AG04450 (cell line): ENCODE measurements at regions not wholly inside any gene's neighbourhood (a gene's known extent, or its start where the extent isn't known, plus 50 kb on each side); places are given as distances from the start of the nearest gene placed in this dataset.

Experiments used
- CTCF ChIA-PET: fragments of 300-600, 350-600 bp; formaldehyde crosslinking; extraction: SDS; loops from one replicate; lab custom pipeline; 2022; ENCODE audit warnings: antibody characterized with exemption, inconsistent platforms; lab: Charles Lee
- POLR2A ChIA-PET: fragments of 350-600 bp; formaldehyde crosslinking; extraction: SDS; loops from one replicate; lab custom pipeline; 2021; ENCODE audit warnings: antibody characterized with exemption, inconsistent platforms; lab: Yijun Ruan, JAX
- DNase-seq: peaks from one replicate; pipeline ENCODE4 v3.0.0-alpha.2; 2011; ENCODE audit warnings: low read depth, low spot score
- H3K27ac ChIP-seq: one replicate; pipeline ENCODE4 v1.5.1; 2012; ENCODE audit warnings: low read depth, low read length, control low read depth
- H3K27me3 ChIP-seq: one replicate; pipeline ENCODE4 v1.6.0; 2012; ENCODE audit warnings: low read length; ENCODE audit not compliant: control insufficient read depth, insufficient read depth
- H3K4me3 ChIP-seq: 2 replicates; pipeline ENCODE4 v1.5.1; 2011; ENCODE audit warnings: mild to moderate bottlenecking, low read depth, low read length, control low read depth
- H3K9me3 ChIP-seq: 2 replicates; pipeline ENCODE4 v1.5.1; 2012; ENCODE audit warnings: low read length; ENCODE audit not compliant: control insufficient read depth, insufficient read depth
- CTCF ChIP-seq: IDR thresholded peaks from 2 replicates; pipeline ENCODE4 v1.5.1; 2011; ENCODE audit warnings: low read depth, low read length, control low read depth, inconsistent platforms

- no peak overlapping the region for H3K4me3 ChIP-seq
- POLR2A ChIA-PET, result no interaction called here
- H3K9me3 ChIP-seq, result no peaks in the 10 kb centered on the region
- no peak overlapping the region for H3K27ac ChIP-seq
- CTCF ChIA-PET, result no interaction called here
- H3K27me3 ChIP-seq, result no peaks in the 10 kb centered on the region
- TF ChIP-seq CTCF, result no peak
- no peak for DNase-seq
Observed at GRCh38 chr3:187586226-187586625, 84.0 kb downstream of the SST start.

GRCh38 chr3:187572441-187572840 is 97.8 kb downstream of the SST start:
- Histone ChIP-seq H3K27ac (no peak overlapping the region), H3K9me3 (no peaks in the 10 kb centered on the region), H3K27me3 (peaks cover 2% of the 10 kb centered on the region), H3K4me3 (no peak overlapping the region)
- ChIA-PET CTCF (no interaction called here), POLR2A (no interaction called here)
- no peak for TF ChIP-seq CTCF
- no peak for DNase-seq

- ChIA-PET CTCF (interaction anchor here (0.8 kb wide), 1 partner anchor 44 kb away, joined by 4 read pairs; no protein-coding TSS in a partner anchor), POLR2A (interaction anchor here (0.6 kb wide), 1 partner anchor 167 kb away, joined by 3 read pairs; no protein-coding TSS in a partner anchor)
- no peaks in the 10 kb centered on the region for H3K9me3 ChIP-seq
- no peak for DNase-seq
- no peak overlapping the region for H3K27ac ChIP-seq
- H3K27me3 ChIP-seq, result peaks cover 2% of the 10 kb centered on the region
- TF ChIP-seq CTCF, result no peak
- no peak overlapping the region for H3K4me3 ChIP-seq
Observed at GRCh38 chr3:187571701-187572100, 98.5 kb downstream of the SST start.

- no peak overlapping the region for H3K27ac ChIP-seq
- CTCF ChIA-PET, result no interaction called here
Observed at GRCh38 chr3:187570776-187571175, 99.4 kb downstream of the SST start.

GRCh38 chr3:187568171-187568570 is 102.0 kb downstream of the SST start:
- DNase-seq, result no peak
- ChIA-PET CTCF (interaction anchor here (0.7 to 2.0 kb wide), 3 partner anchors 48 to 249 kb away, joined by 4 to 11 read pairs (median 5); no protein-coding TSS in a partner anchor), POLR2A (no interaction called here)
- Histone ChIP-seq H3K4me3 (no peak overlapping the region), H3K9me3 (no peaks in the 10 kb centered on the region), H3K27ac (peak overlapping the region; percentile 66), H3K27me3 (no peaks in the 10 kb centered on the region)
- TF ChIP-seq CTCF, result no peak

More at GRCh38 chr3:187570776-187571175, 99.4 kb downstream of the SST start:
- DNase-seq, result no peak
- H3K9me3 ChIP-seq, result no peaks in the 10 kb centered on the region
- peaks cover 2% of the 10 kb centered on the region for H3K27me3 ChIP-seq
- H3K4me3 ChIP-seq, result no peak overlapping the region
- POLR2A ChIA-PET, result no interaction called here
- TF ChIP-seq CTCF, result no peak
